K562 (cell line): ENCODE measurements at regions not wholly inside any gene's neighbourhood (a gene's known extent, or its start where the extent isn't known, plus 50 kb on each side); places are given as distances from the start of the nearest gene placed in this dataset.

Experiments used
- CEBPB ChIP-seq: fragments of 450-650 bp; IDR thresholded peaks from 2 replicates; pipeline ENCODE4 v1.6.1; 2016; ENCODE audit warnings: missing genetic modification characterization, missing compliant biosample characterization
- EZH2 ChIP-seq: IDR thresholded peaks from 2 replicates; pipeline ENCODE4 v1.6.1; 2012; ENCODE audit warnings: low read depth, mild to moderate bottlenecking, inconsistent platforms, low read length, borderline replicate concordance
- HDGF ChIP-seq: fragments of 450-650 bp; IDR thresholded peaks from 2 replicates; pipeline ENCODE4 v1.6.1; 2016
- NR2C1 ChIP-seq, 2 experiments: fragments of 450-650 bp; IDR thresholded peaks; 2 replicates each; pipeline ENCODE4 v1.6.1; 2017; ENCODE audit warnings: mild to moderate bottlenecking in 2 of 2, antibody characterized with exemption in 1 of 2, inconsistent platforms in 1 of 2, missing compliant biosample characterization in 1 of 2, missing genetic modification characterization in 1 of 2
- POLR2AphosphoS5 ChIP-seq: IDR thresholded peaks from 2 replicates; pipeline ENCODE4 v1.6.1; 2011; ENCODE audit warnings: mild to moderate bottlenecking, low read depth, low read length, moderate library complexity; ENCODE audit not compliant: control insufficient read depth, insufficient read depth
- PRDM10 ChIP-seq: fragments of 450-650 bp; IDR thresholded peaks from 2 replicates; pipeline ENCODE4 v1.6.1; 2018; ENCODE audit not compliant: partially characterized antibody
- TCF3 ChIP-seq: sonication (generic); formaldehyde crosslinking; IDR thresholded peaks from 2 replicates; pipeline ENCODE4 v1.4.0; 2020; ENCODE audit warnings: mild to moderate bottlenecking, missing genetic modification reagents
- TCF7L2 ChIP-seq: fragments of 150-350 bp; IDR thresholded peaks from 2 replicates; pipeline ENCODE4 v1.6.1; 2016; ENCODE audit warnings: low read depth, mild to moderate bottlenecking, low read length, moderate library complexity
- ZSCAN32 ChIP-seq: fragments of 450-650 bp; formaldehyde crosslinking; IDR thresholded peaks from 2 replicates; pipeline ENCODE4 v1.4.0; 2020; ENCODE audit warnings: mild to moderate bottlenecking, moderate library complexity
- TF ChIP-seq, protein P1 (sequence below), 3 experiments: IDR thresholded peaks in 2 of 3; conservative IDR thresholded peaks in 1 of 3; 2 replicates each; pipeline ENCODE4 v1.5.1; 2011 to 2012; ENCODE audit warnings: low read length in 3 of 3, mild to moderate bottlenecking in 3 of 3, control low read depth in 2 of 3, improper control_type of control experiment in 1 of 3, inconsistent platforms in 1 of 3, low read depth in 1 of 3, mixed read lengths in 1 of 3, moderate library complexity in 1 of 3; ENCODE audit not compliant: insufficient read depth in 2 of 3
- TF ChIP-seq, protein P2 (sequence below): sonication (generic); formaldehyde crosslinking; IDR thresholded peaks from 2 replicates; pipeline ENCODE4 v1.4.0; 2020; ENCODE audit warnings: mild to moderate bottlenecking, missing genetic modification reagents

DNA sequence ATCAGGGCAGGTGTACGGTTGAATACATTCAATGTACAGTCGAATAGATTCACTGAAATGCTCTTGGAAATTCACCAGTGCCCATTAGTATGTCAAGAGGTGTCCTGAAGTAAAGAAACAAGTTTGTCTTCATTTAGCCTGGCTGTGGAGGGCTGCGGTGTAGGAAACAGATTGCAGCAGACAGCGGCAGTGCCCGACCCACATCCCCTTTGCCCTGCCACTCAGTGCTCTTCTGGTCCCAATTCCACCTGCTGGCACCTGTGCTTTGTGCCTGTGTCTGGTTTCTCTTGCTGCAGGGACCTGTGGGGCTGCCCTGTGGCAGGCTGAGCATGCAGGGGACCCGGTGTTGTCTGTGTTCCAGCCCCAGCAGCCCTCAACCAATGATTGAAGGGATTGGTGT, 183.7 kb downstream of the RPS24 start:
- no peak for TF ChIP-seq TCF7L2
- no peak for TF ChIP-seq TCF3 (CRISPR knock-in tag)
- no peak for TF ChIP-seq CEBPB (tag)
- TF ChIP-seq ZSCAN32 (CRISPR knock-in tag) = no peak
- no peak for TF ChIP-seq HDGF
- TF ChIP-seq PRDM10 = no peak
- TF ChIP-seq NR2C1 (IDR thresholded peaks at IDR 0.05) = no peak
- no peak for TF ChIP-seq NR2C1 (tag; IDR thresholded peaks at IDR 0.05)
- no peak for TF ChIP-seq POLR2AphosphoS5
- TF ChIP-seq, protein P1, sequence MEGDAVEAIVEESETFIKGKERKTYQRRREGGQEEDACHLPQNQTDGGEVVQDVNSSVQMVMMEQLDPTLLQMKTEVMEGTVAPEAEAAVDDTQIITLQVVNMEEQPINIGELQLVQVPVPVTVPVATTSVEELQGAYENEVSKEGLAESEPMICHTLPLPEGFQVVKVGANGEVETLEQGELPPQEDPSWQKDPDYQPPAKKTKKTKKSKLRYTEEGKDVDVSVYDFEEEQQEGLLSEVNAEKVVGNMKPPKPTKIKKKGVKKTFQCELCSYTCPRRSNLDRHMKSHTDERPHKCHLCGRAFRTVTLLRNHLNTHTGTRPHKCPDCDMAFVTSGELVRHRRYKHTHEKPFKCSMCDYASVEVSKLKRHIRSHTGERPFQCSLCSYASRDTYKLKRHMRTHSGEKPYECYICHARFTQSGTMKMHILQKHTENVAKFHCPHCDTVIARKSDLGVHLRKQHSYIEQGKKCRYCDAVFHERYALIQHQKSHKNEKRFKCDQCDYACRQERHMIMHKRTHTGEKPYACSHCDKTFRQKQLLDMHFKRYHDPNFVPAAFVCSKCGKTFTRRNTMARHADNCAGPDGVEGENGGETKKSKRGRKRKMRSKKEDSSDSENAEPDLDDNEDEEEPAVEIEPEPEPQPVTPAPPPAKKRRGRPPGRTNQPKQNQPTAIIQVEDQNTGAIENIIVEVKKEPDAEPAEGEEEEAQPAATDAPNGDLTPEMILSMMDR (IDR thresholded peaks at IDR 0.05 in 2 of 3, conservative IDR thresholded peaks at IDR 0.05 in 1 of 3; ENCODE audit: insufficient read depth in 2 of 3, low read depth in 1 of 3, low read length in 3 of 3) = no peak
- TF ChIP-seq, protein P2, sequence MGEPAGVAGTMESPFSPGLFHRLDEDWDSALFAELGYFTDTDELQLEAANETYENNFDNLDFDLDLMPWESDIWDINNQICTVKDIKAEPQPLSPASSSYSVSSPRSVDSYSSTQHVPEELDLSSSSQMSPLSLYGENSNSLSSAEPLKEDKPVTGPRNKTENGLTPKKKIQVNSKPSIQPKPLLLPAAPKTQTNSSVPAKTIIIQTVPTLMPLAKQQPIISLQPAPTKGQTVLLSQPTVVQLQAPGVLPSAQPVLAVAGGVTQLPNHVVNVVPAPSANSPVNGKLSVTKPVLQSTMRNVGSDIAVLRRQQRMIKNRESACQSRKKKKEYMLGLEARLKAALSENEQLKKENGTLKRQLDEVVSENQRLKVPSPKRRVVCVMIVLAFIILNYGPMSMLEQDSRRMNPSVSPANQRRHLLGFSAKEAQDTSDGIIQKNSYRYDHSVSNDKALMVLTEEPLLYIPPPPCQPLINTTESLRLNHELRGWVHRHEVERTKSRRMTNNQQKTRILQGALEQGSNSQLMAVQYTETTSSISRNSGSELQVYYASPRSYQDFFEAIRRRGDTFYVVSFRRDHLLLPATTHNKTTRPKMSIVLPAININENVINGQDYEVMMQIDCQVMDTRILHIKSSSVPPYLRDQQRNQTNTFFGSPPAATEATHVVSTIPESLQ (CRISPR knock-in tag) = no peak
- TF ChIP-seq EZH2 = no peak
